Natural killer cell (primary cell): ENCODE measurements at regions not wholly inside any gene's neighbourhood (a gene's known extent, or its start where the extent isn't known, plus 50 kb on each side); places are given as distances from the start of the nearest gene placed in this dataset.

Source experiments
- ATAC-seq, 3 donors: fragments of 150-1000 bp in 2 of 3; fragments of 200-7000 bp in 1 of 3; cut with Tn5 transposase; 1 replicate in 1 of 3; 2 replicates in 2 of 3; pipeline ENCODE4 v1.10.0; 2021; ENCODE audit warnings: mild to moderate bottlenecking in 2 of 3, moderate library complexity in 2 of 3
- DNase-seq, 2 donors: peaks; one replicate each; pipeline versions ENCODE4 v3.0.0 to v3.0.0-alpha.2; 2013 to 2021; ENCODE audit warnings: mixed read lengths in 1 of 2
- H3K27ac ChIP-seq: one replicate; pipeline ENCODE4 v1.5.1; 2013; ENCODE audit warnings: mild to moderate bottlenecking, low read length
- H3K27me3 ChIP-seq: one replicate; pipeline ENCODE4 v1.6.1; 2013; ENCODE audit warnings: low read length; ENCODE audit not compliant: control insufficient read depth, insufficient read depth
- H3K36me3 ChIP-seq: one replicate; pipeline ENCODE4 v1.6.1; 2013; ENCODE audit warnings: low read length; ENCODE audit not compliant: control insufficient read depth, insufficient read depth
- H3K4me1 ChIP-seq: one replicate; pipeline ENCODE4 v1.6.1; 2013; ENCODE audit warnings: low read length; ENCODE audit not compliant: control insufficient read depth, insufficient read depth
- H3K4me3 ChIP-seq: one replicate; pipeline ENCODE4 v1.5.1; 2013; ENCODE audit warnings: low read length
- H3K9me3 ChIP-seq: one replicate; pipeline ENCODE4 v1.6.1; 2013; ENCODE audit warnings: low read length; ENCODE audit not compliant: control insufficient read depth, insufficient read depth
- H3K27ac Mint-ChIP-seq, 2 donors: one replicate each; pipeline ENCODE4 v1.8.0; 2022; ENCODE audit warnings: mild to moderate bottlenecking in 2 of 2, mixed read lengths in 2 of 2, moderate library complexity in 1 of 2
- H3K27me3 Mint-ChIP-seq, 2 donors: one replicate each; pipeline ENCODE4 v1.8.0; 2022; ENCODE audit warnings: low read depth in 2 of 2, mixed read lengths in 2 of 2
- H3K36me3 Mint-ChIP-seq: one replicate; pipeline ENCODE4 v1.8.0; 2022; ENCODE audit warnings: mixed read lengths
- H3K4me1 Mint-ChIP-seq, 2 donors: one replicate each; pipeline ENCODE4 v1.8.0; 2022; ENCODE audit warnings: mixed read lengths in 2 of 2
- H3K4me3 Mint-ChIP-seq: one replicate; pipeline ENCODE4 v1.8.0; 2022; ENCODE audit warnings: mild to moderate bottlenecking, moderate library complexity, mixed read lengths
- H3K9me3 Mint-ChIP-seq, 2 donors: one replicate each; pipeline ENCODE4 v1.8.0; 2022; ENCODE audit warnings: mixed read lengths in 2 of 2
- whole genome bisulfite sequencing: methylation state at CpG from one replicate; pipeline ENCODE4 v1.1.7; 2013; ENCODE audit warnings: missing lambda C conversion rate; ENCODE audit not compliant: insufficient coverage; 5-methylcytosine and 5-hydroxymethylcytosine counted together
- intact Hi-C: fragments of 100-400 bp; cut with micrococcal nuclease; formaldehyde crosslinking; loops from one replicate; pipeline ENCODE4 v1.14.2; 2022
- TF ChIP-seq, protein P1 (sequence below): fragments of 200-600 bp; IDR thresholded peaks from one replicate; pipeline ENCODE4 v1.8.0; 2022; ENCODE audit warnings: antibody characterized with exemption

DNA sequence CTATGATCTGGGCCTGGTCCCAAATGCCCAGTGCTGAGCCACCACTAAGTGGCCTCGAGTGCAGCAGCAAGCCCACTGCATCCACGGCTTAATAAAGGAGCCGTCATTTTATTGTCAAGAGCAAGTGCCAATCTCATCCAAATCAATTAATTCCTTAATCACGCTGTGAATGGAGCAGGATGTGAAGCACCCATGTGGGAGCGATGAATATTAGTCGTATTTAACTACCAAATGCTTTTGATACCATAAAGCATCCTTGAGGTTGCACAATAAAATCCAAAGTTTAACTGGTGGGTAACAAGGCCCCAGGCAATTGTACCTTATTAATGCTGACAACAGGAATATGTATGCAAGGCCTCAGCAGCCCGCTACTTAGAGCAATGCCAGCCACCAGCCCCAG is 226.0 kb upstream of the C16orf82 start:
- WGBS = 89% methylated on average over 7 of the region's 7 CpGs
- DNase-seq (no peak), ATAC-seq (no peak)
- Histone ChIP-seq H3K36me3 (no peaks in the 10 kb centered on the region), H3K9me3 (no peaks in the 10 kb centered on the region), H3K27ac (no peak overlapping the region), H3K4me1 (no peaks in the 10 kb centered on the region), H3K27me3 (no peaks in the 10 kb centered on the region), H3K4me3 (no peak overlapping the region)
- Mint-ChIP-seq H3K27ac (no peak overlapping the region), H3K9me3 (no peaks in the 10 kb centered on the region), H3K4me3 (no peak overlapping the region), H3K27me3 (peaks cover 9 to 21% of the 10 kb centered on the region in 2 donors), H3K36me3 (no peaks in the 10 kb centered on the region), H3K4me1 (no peaks in the 10 kb centered on the region)
- intact Hi-C loops = no loop called here
- TF ChIP-seq, protein P1, sequence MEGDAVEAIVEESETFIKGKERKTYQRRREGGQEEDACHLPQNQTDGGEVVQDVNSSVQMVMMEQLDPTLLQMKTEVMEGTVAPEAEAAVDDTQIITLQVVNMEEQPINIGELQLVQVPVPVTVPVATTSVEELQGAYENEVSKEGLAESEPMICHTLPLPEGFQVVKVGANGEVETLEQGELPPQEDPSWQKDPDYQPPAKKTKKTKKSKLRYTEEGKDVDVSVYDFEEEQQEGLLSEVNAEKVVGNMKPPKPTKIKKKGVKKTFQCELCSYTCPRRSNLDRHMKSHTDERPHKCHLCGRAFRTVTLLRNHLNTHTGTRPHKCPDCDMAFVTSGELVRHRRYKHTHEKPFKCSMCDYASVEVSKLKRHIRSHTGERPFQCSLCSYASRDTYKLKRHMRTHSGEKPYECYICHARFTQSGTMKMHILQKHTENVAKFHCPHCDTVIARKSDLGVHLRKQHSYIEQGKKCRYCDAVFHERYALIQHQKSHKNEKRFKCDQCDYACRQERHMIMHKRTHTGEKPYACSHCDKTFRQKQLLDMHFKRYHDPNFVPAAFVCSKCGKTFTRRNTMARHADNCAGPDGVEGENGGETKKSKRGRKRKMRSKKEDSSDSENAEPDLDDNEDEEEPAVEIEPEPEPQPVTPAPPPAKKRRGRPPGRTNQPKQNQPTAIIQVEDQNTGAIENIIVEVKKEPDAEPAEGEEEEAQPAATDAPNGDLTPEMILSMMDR = no peak

DNA sequence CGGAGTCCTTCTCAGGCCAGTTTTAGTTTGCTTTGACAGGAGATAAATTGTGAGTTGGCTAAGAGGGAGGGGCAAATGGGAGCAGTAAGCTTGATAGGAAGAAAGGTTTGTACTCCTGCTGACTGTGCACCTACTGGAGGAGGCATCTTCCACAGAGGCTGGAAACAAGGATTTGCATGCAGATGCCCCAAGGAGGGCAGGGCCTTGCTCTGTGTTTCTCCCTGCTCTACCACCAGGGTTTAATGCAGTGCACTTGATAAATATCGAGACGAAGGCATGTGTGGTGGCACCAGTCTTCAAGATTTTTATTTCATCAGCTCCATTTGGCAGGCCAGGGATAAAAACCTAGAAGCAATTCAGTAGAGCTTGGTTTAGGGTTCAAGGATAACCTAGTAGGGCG is 210.5 kb upstream of the C16orf82 start:
- Mint-ChIP-seq H3K4me3 (no peak overlapping the region), H3K27me3 (peaks cover 9 to 13% of the 10 kb centered on the region in 2 donors), H3K27ac (no peak overlapping the region), H3K4me1 (no peaks in the 10 kb centered on the region), H3K36me3 (no peaks in the 10 kb centered on the region), H3K9me3 (peaks cover 6 to 11% of the 10 kb centered on the region in 2 donors)
- no peak overlapping the region for H3K4me3 ChIP-seq
- WGBS = 80% methylated on average over 4 of the region's 4 CpGs
- intact Hi-C loops = no loop called here
- no peaks in the 10 kb centered on the region for H3K36me3 ChIP-seq
- no peak for ATAC-seq
- H3K27me3 ChIP-seq = no peaks in the 10 kb centered on the region
- TF ChIP-seq, protein P1 = no peak
- DNase-seq = no peak
- no peak overlapping the region for H3K27ac ChIP-seq
- H3K4me1 ChIP-seq = no peaks in the 10 kb centered on the region
- H3K9me3 ChIP-seq = peaks cover 11% of the 10 kb centered on the region

DNA sequence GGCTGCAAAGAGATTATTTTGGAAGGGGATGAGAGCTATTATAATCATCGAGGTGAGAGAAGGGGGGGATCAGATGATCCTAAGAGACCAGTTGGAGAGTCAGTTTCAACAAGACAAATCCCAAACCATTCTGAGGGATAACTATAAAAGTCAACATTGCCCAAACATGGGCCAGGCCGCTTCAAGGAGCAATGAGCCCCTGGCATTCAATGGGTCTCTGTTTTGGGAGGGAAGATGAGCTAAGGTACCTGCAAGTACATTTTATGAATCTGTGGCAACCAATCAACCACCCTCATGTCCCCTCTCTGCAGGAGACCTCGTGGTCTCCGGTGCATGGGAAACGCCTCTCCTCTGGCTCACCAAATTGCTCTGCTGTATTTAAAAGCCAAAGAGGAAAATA is 209.9 kb upstream of the C16orf82 start:
- DNase-seq (no peak), ATAC-seq (no peak)
- intact Hi-C loops = no loop called here
- Histone ChIP-seq H3K9me3 (peaks cover 11% of the 10 kb centered on the region), H3K27ac (no peak overlapping the region), H3K36me3 (no peaks in the 10 kb centered on the region), H3K4me3 (no peak overlapping the region), H3K27me3 (no peaks in the 10 kb centered on the region), H3K4me1 (no peaks in the 10 kb centered on the region)
- no peak overlapping the region for H3K27ac Mint-ChIP-seq
- peaks cover 9 to 13% of the 10 kb centered on the region in 2 donors for H3K27me3 Mint-ChIP-seq
- no peaks in the 10 kb centered on the region for H3K4me1 Mint-ChIP-seq
- TF ChIP-seq, protein P1 = no peak
- peaks cover 6 to 12% of the 10 kb centered on the region in 2 donors for H3K9me3 Mint-ChIP-seq
- WGBS = 83% methylated on average over 5 of the region's 5 CpGs
- H3K36me3 Mint-ChIP-seq = no peaks in the 10 kb centered on the region
- H3K4me3 Mint-ChIP-seq = no peak overlapping the region

DNA sequence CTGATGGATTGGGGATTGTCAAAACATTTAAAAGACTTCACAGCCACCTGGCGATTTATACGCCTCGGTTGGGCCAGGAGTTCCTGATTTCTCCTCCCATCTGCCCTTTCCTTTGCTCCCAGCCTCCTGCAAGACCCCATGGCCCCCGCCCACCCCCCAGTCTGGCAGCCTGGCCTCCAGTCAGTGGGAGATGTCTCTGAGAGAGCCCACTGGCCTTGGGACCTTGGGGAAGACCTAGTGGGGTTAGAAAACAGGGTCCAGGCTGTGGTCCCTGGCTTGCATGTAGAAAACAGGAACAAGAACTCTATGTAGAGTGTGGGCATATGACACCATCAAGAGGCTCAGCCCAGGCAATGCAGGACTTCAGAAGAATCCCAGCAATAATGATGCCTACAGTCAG is 209.4 kb upstream of the C16orf82 start:
- H3K4me3 Mint-ChIP-seq = no peak overlapping the region
- no peaks in the 10 kb centered on the region for H3K27me3 ChIP-seq
- TF ChIP-seq, protein P1 = no peak
- intact Hi-C loops = no loop called here
- H3K4me1 ChIP-seq = no peaks in the 10 kb centered on the region
- 71% methylated on average over 4 of the region's 4 CpGs for WGBS
- no peak for DNase-seq
- H3K9me3 Mint-ChIP-seq = peaks cover 6 to 12% of the 10 kb centered on the region in 2 donors
- no peak for ATAC-seq
- no peaks in the 10 kb centered on the region for H3K36me3 ChIP-seq
- no peak overlapping the region for H3K27ac ChIP-seq
- H3K27ac Mint-ChIP-seq = no peak overlapping the region
- peaks cover 11% of the 10 kb centered on the region for H3K9me3 ChIP-seq
- H3K27me3 Mint-ChIP-seq = peaks cover 9 to 13% of the 10 kb centered on the region in 2 donors
- no peaks in the 10 kb centered on the region for H3K36me3 Mint-ChIP-seq
- H3K4me1 Mint-ChIP-seq = no peaks in the 10 kb centered on the region
- H3K4me3 ChIP-seq = no peak overlapping the region
